Spleen (tissue), 7 donors: ENCODE measurements at regions not wholly inside any gene's neighbourhood (a gene's known extent, or its start where the extent isn't known, plus 50 kb on each side); places are given as distances from the start of the nearest gene placed in this dataset.

Source experiments
- CTCF ChIP-seq, 11 experiments: fragments of 200-600 bp in 7 of 11; fragments of 450-650 bp in 4 of 11; sonication (generic) in 4 of 11; IDR thresholded peaks in 8 of 11; conservative IDR thresholded peaks in 3 of 11; 1 replicate in 7 of 11; 2 replicates in 4 of 11; pipeline versions ENCODE4 v1.4.0 to v1.8.0; 2016 to 2021; ENCODE audit warnings: antibody characterized with exemption in 11 of 11, inconsistent platforms in 4 of 11, mild to moderate bottlenecking in 1 of 11
- POLR2A ChIP-seq, 3 donors: fragments of 450-650 bp; IDR thresholded peaks; one replicate each; pipeline ENCODE4 v1.5.1; 2017; ENCODE audit warnings: antibody characterized with exemption in 3 of 3, mild to moderate bottlenecking in 1 of 3
- POLR2AphosphoS5 ChIP-seq, 3 donors: sonication (generic); formaldehyde crosslinking; IDR thresholded peaks; one replicate each; pipeline ENCODE4 v1.5.1; 2017; ENCODE audit warnings: antibody characterized with exemption in 3 of 3
- donor health status: DM: no; HTN: no; CAD: no; lungs with moderate emphysema.
- donor health status: DM: no; HTN: no; CAD: no.
- donor health status: DM: no; HTN: no; CAD: no.

DNA sequence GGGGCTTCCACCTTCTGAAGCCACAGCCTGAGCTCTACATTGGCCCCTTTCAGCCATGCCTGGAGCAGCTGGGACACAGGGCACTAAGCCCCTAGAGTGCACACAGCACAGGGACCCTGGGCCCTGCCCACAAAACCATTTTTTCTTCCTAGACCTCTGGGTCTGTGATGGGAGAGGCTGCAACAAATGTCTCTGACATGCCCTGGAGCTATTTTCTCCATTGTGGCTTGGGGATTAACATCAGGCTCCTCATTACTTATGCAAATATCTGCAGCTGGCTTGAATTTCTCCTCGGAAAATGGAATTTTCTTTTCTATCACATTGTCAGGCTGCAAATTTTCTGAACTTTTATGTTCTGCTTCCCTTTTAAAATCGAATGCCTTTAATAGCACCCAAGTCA lies 795.7 kb downstream of the LTN1 start:
- TF ChIP-seq CTCF (IDR thresholded peaks at IDR 0.05 in 8 of 11, conservative IDR thresholded peaks at IDR 0.05 in 3 of 11) (no peak), POLR2A (IDR thresholded peaks at IDR 0.05) (no peak), POLR2AphosphoS5 (IDR thresholded peaks at IDR 0.05) (no peak)
